Femur (tissue), 1 donor: ENCODE measurements at regions not wholly inside any gene's neighbourhood (a gene's known extent, or its start where the extent isn't known, plus 50 kb on each side); places are given as distances from the start of the nearest gene placed in this dataset.
"Not testable (repeated sequence)": the region's sequence is repeated elsewhere in the genome, so short reads cannot be mapped to it uniquely, and the experiment has no call there.

ENCODE experiments used
- DNase-seq: peaks from one replicate; pipeline ENCODE4 v3.0.0-alpha.2; 2017

DNA sequence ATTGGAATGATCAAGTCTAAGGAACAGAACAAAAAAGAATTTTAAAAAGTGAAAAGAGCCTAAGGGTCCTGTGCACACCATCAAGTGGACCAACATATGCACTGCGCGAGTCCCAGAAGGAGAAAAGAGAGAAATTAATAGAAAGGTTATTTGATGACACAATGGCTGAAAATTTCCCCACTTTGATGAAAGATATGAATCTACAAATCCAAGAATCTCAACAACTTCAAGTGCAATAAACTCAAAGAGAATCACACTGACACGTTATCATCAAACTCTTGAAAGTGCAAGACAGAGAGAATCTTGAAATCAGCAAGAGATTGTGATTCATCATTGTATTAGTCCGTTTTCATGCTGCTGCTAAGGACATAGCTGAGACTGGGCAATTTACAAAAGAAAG is 230.8 kb downstream of the ADAMTS15 start:
- no peak for DNase-seq

DNA sequence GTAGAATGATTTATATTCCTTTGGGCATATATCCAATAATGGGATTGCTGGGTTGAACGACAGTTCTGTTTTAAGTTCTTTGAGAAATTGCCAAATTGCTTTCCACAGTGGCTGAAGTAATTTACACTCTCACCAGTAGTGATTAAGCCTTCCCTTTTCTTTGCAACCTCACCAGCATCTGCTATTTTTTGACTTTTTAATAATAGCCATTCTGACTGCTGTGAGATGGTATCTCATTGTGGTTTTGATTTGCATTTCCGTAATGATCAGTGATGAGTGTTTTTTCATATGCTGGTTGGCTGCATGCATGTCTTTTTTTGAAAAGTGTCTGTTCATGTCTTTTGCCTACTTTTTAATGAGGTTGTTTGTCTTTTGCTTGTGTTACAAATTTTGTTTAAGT is 233.8 kb downstream of the SNX19 start:
- DNase-seq, result not testable (repeated sequence)

DNA sequence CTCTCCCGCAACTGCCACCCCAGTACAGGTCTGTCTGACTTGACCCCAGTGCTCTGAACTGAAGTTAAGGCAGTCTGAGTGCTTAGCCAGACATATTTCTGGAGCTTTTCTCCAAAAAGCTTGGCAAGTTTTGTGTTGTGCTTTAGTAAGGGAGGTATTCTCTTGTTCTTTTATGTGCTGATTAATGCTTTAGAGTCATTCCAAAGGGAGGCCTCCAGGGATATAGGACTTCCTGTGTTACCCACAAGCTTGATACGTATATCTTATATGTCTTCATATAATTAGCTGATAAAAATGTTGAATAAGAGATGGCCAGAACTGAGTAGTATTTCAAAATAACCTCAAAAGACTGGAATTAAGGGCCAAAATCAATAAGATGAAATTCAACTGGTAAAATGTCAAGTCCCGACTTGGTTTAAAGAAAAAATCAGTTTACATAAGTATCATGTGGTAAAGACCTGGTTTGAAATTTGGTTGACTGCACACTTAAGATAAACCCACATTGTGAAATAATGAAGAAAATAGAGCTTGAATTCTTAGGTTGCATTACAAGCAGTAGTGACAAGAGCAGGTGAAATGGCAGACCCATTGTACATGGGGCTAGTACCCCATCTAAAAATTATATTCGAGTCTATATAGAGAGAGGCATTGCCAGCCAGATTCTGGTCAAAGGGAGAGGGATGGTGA is 226.9 kb downstream of the SNX19 start:
- no peak for DNase-seq

DNA sequence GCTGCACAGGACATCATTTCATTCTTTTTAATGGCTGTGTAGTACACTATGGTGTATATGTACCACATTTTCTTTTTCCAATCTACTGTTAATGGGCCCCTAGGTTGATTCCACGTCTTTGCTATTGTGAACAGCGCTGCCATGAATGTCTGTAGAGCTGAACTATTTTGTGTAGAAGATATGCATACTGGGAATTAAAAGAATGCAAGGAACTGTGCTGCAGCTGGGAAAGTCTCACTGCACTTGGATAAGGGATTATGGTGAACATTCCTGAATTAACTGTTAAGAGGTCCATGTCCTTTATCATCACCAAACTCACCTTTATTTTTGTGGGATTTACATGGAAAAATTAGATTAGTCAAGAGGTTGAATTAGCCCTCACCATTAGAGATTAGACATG is 224.7 kb downstream of the SNX19 start:
- no peak for DNase-seq

DNA sequence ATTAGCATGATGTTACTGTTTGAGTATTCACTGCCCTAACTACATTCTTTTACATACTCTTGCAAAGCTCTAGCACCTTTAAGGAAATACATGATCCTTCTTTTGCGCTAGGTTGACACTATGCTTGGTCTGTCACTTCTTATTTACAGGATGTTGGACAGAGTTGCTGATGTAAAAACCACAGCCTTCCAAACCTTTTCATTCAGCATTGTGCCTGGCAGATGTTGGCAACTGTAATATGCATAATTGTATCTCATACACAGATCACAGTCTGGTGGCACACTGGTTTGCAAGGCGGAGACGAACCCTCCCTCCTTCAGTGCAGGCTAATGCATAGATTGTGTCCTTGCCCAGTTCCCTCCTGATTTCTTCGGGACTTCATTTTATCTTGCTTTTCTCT is 224.1 kb downstream of the SNX19 start:
- DNase-seq, result no peak

DNA sequence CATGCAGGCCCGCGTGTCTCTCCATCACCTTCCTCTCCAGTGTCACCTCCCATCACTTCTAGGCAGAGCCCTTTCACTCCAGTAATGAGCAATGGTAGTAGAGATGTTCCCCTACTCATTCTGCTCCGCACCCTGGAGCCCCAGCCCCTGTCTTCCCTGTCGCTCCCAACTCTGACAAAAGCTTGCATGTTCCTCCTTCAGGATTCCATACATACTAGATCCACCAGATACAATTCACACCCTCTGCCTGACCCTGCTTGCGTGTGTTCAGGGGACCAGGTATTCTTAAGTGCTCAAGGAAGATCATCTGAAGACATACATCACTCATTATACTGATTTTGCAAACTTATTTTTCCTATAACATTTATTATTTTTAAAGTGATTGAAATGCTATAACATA is 222.7 kb downstream of the SNX19 start:
- DNase-seq, result no peak

DNA sequence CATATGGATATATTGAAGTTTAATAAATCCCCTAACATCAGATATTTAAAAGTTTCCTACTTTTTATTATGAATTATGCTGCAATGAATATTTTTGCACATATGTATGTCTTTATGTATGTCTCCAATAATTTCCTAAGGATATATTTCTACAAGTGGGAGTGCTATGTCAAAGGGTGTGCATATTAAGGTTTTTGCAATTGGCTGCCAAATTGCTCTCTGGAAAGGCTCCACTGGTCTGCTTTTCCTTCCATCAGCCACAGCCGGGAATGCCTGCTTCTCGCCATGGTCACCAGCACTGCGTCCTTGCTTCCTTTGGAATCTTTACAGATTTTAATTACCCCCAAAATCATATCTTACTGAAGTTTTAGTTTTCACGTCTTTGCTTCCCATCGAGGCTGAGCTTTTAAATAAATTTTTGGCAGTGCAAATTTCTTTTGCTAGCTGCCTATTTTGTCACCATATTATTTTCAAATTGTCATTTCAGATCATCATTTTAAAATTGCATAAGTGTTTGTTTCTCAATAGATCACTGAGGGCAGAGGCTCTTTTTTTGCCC is 221.7 kb downstream of the SNX19 start:
- no peak for DNase-seq

DNA sequence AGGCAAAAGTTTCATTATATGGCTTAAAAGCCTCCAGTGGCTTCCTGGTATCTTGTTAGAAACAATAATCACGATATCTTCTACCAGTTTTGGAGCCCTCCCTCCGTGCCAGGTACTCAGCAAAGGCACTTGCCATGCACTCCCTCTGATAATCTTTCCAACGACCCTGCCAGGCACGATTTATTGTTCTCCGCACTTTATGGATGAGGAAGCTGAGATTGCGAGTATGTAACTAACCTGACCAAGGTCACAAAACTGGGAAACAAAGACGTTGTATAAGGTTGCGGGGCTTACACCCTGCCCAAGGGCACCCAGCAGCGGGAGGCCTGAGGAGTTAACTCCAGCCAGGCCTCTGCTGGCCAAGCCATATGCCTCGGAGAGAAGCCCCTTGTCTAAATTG is 218.1 kb downstream of the SNX19 start:
- no peak for DNase-seq

DNA sequence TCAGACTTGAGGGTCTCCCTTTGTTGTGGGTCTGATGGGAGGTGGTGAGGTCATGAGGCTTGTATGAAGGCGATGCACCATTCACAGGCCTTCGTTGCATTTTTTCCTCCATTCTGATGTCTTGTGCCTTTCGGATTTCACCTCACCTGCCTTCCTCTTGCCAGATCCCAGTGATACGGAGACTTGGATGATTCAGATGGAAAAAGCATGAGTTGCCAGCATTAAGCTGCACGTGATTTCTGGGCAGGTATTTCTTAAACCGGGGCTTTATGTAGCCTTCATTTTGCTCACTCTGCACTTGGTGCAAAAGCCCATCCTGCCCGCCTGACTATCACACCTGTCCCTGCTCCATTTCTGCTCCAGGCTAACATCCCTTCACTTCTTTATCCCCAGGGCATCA is 216.7 kb downstream of the SNX19 start:
- DNase-seq, result no peak

DNA sequence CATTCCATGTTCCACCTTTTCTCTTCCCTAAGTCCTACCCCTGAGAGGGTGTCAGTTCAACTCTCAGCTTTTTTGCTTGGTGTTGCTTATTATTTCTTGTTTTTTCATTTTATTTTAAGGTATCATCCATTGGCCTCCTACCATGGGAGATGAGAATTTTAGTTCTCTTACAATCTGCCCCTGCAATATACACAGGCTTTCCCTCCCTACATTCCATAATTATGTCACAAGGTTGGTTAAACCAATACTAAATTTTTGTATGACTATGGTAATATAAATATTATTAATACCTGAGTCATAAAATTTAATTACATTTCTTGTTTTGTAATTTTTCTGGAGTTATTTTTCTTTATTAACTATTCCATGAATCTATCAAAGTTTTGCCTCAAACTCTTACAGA is 216.2 kb downstream of the SNX19 start:
- no peak for DNase-seq

DNA sequence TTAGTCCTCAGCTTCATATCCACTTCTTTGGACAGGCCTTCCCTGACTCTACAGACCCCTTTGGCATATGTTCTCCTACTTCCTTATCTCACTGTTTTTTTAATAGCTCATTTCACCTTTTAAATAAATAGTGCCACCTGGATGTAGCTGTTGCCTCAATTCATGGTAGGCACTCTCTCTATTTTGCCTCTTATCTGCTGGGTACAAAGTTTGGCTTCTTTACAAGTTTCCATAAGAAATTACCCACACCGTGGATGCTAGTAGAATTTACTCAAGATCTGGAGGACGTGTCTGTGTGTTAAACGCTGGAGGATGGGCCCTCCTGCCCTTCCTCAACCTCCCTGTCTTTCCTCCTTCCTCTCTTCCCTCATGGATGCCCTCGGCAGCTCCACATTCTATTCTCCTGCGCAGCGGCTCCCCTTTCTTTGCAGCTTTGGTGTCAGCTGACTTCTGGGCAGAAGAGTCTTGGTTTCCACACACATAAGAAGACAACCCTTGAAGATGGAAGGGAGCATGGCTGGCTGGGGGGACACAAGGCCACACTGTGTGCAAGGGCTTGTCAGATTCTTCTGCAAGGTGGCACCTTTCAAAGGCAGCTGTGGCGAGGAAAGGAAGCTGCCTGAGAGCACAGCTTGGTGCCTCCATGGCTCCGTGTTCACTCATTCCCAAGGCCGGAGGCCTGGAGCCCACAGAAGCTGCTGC is 212.6 kb downstream of the SNX19 start:
- DNase-seq, result no peak

DNA sequence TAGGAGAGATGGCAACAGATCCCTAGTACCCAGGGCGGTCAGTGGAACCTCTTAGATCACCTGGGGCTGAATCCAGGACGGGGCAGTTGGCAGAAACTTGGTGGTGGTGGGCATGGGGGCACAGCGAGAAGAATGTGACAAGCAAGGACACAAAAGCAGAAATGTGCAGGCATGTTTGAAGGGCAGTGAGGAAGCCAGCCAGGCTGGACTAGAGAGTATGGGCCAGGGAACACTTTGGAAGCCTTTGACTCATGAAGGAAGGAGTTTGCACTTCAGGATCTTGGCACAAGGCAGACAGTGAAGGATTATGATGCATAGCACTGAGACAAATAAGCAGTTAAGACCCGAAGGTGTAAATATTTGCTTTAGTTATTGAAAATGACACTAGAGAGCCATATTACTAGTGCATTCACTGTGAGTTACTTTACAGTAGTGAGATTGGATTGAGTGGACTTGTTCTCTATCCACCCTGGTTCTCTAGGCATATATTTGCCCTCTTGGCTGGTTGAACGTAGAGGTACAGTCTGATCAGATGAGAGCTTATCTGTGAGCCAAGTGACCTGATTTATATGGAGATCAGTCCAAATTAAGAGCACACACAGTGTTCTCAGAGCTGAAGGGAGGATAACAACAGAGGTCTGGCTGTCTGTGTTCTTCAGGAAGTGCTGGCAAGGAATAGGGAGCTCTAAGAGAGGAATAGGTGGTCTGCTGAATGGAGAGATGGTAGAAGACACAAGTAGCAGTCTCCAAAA is 210.4 kb downstream of the SNX19 start:
- DNase-seq, result no peak

DNA sequence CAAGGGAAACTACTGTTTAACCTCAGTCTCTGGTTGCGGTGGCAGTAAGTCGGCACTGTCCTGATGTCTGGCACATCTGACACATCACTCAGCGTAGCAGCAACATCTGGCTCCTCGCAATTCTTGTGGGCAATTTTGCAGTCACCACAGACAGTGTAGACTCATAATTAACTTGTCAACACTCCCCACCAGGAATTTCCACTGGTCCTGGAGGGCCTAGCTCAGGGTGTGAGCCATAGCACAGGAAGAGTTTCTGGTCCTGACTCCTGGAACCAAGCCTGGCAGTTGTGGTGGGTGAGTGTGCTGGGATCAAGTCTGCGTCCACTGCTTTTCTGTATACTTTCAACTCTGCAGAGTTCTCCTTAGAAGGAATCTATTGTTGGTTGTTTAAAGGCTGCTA is 209.7 kb downstream of the SNX19 start:
- DNase-seq, result peak; percentile 57

DNA sequence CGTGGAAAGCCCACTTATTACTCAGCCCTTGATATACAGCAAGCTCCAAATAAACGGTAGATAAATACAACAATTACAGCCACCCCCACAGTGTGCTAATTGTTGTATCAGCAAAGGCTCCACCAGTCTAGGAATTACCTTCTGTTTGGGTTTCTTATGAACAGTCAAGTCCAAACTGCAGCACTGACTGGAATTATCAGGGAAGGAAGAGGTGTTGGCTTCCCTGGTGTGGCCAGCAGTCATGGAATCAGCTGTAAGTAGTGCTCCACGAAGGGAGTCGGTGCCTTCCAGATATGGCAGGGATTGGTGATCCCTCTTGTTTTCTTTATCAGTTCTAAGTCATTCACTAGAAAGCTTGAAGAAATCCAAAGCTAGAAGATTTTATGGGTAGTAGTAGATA is 209.1 kb downstream of the SNX19 start:
- no peak for DNase-seq

DNA sequence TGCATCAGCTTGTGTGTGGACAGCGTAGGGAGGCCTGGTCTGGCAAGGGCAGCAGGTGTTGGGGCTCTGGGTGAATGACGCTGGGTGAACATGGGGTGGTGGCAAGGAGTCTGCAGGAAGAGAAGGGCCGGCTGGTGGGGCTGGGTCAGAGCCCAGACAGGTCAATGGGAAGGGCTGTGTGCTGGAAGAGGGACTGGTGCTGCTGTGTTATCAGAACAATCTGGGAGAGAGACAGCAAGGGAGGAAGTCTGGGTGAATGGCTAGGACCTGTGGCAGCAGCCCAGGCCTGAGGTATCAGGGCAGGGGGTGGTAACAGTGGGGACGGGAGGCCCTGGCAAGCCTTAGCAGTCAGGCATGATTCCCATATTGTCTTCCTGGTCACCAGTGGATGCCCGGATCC is 206.7 kb downstream of the SNX19 start:
- no peak for DNase-seq

DNA sequence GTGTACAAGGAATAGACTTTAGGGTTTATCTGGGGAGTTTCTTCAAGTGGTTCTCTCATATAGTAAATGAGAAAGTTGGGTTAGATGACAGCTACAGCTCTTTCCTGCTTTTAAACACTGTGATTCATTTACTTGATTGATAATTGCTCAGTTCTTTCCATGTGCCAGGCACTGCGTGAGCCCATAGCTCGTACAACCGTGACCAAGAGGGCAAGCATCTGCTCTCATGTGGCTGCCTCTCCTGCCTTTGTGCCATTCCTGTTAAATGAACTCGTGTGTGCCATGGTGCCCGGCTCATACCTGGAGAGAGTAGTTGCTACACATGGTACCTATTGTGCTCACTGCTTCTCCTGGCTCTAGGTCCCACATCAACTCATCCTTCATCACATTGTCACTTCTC is 206.3 kb downstream of the SNX19 start:
- no peak for DNase-seq

DNA sequence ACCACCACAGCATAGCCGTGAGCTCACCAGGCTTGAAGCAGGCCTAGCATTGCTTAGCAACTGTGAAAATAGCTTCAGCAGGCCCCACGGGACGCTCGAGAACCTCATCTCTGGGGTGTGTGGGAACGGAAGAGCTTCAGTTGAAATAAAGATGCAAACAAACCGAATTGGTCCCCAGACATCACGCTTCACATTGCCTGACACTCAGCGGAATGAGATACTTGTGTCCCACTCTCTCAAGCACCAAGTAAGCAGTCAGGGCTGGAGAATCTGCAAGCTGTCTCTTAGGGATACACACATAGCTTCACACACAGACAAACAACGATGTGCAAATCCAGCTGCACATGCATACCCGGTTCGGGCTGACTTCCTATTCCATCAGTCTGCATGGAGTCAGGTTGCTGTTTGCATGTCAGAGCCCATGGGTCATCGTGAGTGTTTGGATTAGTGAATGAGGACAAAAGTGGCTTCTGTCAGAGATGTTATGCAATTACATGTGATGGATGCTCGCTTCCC is 205.7 kb downstream of the SNX19 start:
- peak; percentile 38 for DNase-seq

DNA sequence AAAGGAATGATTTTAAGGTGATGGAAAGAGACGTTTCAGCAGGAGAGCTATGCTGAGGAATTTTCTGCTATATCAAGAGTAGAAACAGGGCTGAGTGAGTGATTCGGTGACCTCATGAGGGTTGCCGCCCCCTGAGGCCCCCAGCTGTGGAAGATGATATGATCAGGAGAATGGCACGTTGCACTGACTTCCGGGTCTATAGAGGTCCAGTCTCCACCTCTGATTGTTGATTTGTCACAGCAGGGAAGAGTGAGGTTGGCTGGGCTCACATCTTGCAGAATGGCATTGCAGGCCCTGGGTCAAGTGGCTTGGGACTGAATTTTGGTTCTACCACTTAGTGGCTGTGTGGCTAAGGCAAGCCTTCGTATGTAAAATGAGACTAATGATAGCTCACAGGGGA is 205.1 kb downstream of the SNX19 start:
- DNase-seq, result no peak

DNA sequence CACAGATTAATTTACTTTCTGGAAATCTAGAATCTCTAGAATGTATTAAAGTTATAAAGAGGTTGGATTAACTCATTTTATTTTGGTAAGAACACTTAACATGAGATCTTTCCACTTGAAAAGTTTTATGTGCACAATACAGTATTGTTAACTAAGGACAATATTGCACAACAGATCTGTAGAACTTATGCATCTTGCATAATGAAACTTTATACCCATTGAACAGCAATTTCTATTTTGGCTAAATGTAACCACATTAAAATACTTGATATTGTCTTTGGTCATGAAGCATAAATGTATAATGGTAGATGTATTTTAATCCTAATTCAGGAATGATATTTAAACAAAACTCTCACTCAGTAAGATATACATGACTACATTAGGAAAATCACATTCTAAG is 203.8 kb downstream of the SNX19 start:
- DNase-seq, result no peak

DNA sequence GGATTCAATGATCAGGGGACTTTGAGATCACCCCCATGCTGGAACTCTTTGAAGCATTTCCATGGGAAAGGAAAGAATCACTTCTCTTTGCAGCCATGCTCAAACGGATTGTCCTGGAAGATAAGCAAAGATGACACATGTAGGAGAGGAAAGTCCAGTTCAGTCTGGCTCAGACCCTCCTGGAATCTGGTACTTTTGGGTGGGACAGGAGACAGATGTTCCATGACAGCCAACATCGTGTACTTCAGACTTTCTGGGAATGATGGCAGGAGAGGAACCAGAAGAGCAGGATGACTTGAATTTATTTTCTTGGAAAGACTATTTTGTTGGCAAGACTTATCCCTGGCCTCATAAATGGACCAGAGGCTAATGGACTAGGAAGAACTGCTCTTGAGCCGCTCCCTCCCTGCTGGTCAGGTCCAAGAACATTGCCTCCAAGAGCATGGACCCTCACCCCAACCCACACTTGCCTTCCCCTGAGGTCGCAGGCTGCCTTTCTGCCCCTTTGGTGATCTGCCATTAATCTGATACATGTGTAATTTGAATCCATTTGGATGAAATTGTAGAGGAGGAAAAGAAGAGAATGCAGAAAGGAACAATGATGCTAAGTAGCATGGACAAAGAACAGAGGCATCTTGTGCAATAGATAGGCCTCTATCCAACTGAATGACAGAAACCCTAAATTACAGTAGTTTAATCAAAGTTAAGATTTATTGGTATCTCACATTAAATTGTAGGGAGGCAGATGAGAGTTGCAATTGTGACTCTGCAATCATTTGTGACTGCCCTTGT is 201.0 kb downstream of the SNX19 start:
- DNase-seq, result no peak

DNA sequence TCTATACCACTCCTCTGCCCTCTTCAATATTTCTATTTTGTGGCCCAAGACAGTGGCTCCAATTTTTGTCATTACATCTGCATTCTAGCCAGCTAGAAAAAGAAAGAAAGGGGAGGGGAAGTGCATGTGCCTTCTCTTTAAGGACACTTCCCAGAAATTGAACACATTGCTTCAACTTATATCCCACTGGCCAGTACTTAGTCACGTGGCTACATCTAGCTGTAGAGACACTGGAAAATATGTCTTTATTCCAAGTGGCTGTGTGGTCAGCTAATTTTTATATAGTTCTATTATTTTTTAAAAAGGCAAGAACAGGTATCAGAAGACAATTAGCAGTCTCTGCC is 200.4 kb downstream of the SNX19 start:
- DNase-seq, result no peak

DNA sequence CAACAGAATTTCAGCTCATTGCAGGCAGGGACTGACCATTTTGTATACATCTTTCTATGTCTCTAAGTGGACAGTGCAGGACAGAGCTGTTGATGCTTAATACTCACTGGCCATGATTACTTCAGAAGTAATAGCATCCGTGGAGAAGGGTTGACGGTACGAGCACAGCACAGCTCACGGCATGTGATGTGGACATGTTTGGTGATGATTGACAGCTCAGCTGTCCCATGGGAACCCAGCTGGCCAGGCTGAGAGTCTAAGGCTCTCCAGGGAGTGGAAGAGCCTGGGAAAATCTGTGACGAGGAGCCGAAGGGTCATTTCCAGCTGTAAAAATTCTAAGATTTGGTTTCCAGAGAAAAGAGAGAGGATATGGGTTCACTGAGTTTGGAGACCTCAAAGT is 198.2 kb downstream of the SNX19 start:
- DNase-seq, result no peak
